Activated naive CD8-positive, alpha-beta T cell treated with anti-CD3 and anti-CD28 coated beads, Interleukin-2, amount 10 ng/mL, durations not matched to agents 7 days and 5 days (primary cell): ENCODE measurements at regions not wholly inside any gene's neighbourhood (a gene's known extent, or its start where the extent isn't known, plus 50 kb on each side); places are given as distances from the start of the nearest gene placed in this dataset.

Source experiments
- ATAC-seq: fragments of 150-1000 bp; cut with Tn5 transposase; one replicate; pipeline ENCODE4 v1.10.0; 2021; ENCODE audit warnings: low read depth, moderate library complexity
- POLR2A ChIA-PET: fragments of 350-600 bp; sonication (Branson Sonifier 250); formaldehyde crosslinking; loops from one replicate; lab custom pipeline; 2021; ENCODE audit warnings: antibody characterized with exemption; lab: Charles Lee
- DNase-seq: peaks from one replicate; pipeline ENCODE4 v3.0.0; 2021
- H3K27ac Mint-ChIP-seq: one replicate; pipeline ENCODE4 v1.8.0; 2022; ENCODE audit warnings: mild to moderate bottlenecking, mixed read lengths
- H3K27me3 Mint-ChIP-seq: one replicate; pipeline ENCODE4 v1.8.0; 2022; ENCODE audit warnings: mild to moderate bottlenecking, moderate library complexity, mixed read lengths
- H3K36me3 Mint-ChIP-seq: one replicate; pipeline ENCODE4 v1.8.0; 2021; ENCODE audit warnings: mild to moderate bottlenecking, mixed read lengths
- H3K4me1 Mint-ChIP-seq: one replicate; pipeline ENCODE4 v1.8.0; 2021; ENCODE audit warnings: mixed read lengths
- H3K4me3 Mint-ChIP-seq: one replicate; pipeline ENCODE4 v1.8.0; 2022; ENCODE audit warnings: mild to moderate bottlenecking, moderate library complexity, mixed read lengths
- H3K9me3 Mint-ChIP-seq: one replicate; pipeline ENCODE4 v1.8.0; 2021; ENCODE audit warnings: mixed read lengths

DNA sequence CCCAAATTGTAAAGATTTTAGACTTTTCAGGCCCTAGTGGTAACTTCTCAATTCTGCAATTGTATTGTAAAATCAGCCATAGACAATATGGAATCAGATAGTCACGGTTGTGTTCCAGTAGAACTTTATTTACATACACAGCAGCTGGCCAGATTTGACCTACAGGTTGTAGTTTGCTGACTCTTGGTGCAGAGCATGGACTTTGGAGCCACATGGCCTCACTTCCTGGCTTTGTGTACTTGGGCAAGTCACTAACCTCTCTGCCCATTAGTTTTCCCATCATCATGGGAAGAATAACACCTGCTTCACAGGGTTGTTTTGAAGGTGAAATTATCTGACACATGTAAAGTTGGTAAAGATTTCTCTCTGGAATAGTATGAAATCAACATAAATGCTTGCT, 147.6 kb downstream of the TMEM200C start:
- Mint-ChIP-seq H3K36me3 (no peaks in the 10 kb centered on the region), H3K4me3 (no peak overlapping the region), H3K9me3 (no peaks in the 10 kb centered on the region), H3K4me1 (no peaks in the 10 kb centered on the region), H3K27me3 (no peaks in the 10 kb centered on the region), H3K27ac (no peak overlapping the region)
- POLR2A ChIA-PET, result no interaction called here
- DNase-seq (no peak), ATAC-seq (no peak)

DNA sequence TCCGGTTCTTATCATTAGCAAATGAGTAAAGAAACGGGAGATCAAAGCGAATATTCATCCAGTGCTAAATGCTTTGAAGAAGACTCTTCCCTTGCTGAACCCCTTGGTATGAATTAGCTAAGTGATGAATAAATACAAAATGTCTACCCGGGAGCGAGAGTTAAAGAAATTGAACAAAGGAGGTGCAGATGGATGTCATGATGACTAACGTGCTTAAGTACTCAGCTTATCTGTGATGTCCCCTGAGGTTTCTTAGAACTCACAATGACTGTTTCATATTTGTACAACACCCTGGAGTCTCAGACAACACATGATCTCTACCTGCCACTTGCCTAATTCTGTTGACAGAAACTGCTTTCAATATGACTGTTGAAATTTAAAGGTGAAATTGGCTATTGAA, 148.5 kb downstream of the TMEM200C start:
- H3K9me3 Mint-ChIP-seq, result no peaks in the 10 kb centered on the region
- no peak overlapping the region for H3K4me3 Mint-ChIP-seq
- H3K36me3 Mint-ChIP-seq, result no peaks in the 10 kb centered on the region
- DNase-seq (no peak), ATAC-seq (no peak)
- no peak overlapping the region for H3K27ac Mint-ChIP-seq
- no peaks in the 10 kb centered on the region for H3K4me1 Mint-ChIP-seq
- no peaks in the 10 kb centered on the region for H3K27me3 Mint-ChIP-seq
- POLR2A ChIA-PET, result no interaction called here

DNA sequence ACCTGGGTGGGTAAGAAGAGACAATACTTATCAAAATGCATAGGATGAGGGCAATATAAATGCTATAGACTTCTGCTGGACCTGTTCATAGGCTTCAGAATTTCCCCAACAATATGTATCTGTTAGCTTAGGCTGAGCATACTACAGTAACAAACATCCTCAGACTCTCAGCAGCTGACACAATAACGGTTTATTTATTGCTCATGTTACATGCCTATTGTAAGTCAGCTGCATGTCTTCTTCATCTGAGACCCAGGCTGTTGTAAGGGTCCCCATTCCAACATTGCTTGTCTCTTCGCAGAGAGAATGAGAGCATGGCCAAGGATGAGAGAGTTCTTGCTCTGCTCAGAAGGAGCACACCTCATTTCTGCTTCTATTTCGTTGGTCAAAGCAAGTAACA, 150.7 kb downstream of the TMEM200C start:
- no peak overlapping the region for H3K4me3 Mint-ChIP-seq
- no peak overlapping the region for H3K27ac Mint-ChIP-seq
- ATAC-seq, result no peak
- DNase-seq, result no peak
- POLR2A ChIA-PET, result no interaction called here
- no peaks in the 10 kb centered on the region for H3K9me3 Mint-ChIP-seq
- no peaks in the 10 kb centered on the region for H3K36me3 Mint-ChIP-seq
- H3K4me1 Mint-ChIP-seq, result no peaks in the 10 kb centered on the region
- no peaks in the 10 kb centered on the region for H3K27me3 Mint-ChIP-seq

DNA sequence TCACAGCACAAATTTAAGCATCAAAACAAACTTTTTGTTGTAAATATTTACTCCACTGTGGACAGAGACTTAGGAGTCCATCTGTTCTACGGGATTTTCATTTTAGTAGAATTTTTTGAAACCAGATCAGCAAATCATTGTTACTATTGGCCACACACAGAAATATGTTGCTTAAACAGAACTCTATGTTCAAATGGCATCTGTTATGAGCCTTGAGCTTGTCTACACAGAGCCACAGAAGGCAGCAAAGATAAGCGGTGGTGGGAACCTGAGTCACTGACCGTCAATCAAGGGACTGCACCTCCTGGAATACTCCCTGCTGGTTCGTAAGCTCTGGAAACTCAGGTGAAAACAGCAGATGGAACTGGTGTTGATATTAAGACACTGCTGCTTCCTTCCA, 156.8 kb downstream of the TMEM200C start:
- no peak overlapping the region for H3K27ac Mint-ChIP-seq
- ATAC-seq (no peak), DNase-seq (no peak)
- H3K9me3 Mint-ChIP-seq, result no peaks in the 10 kb centered on the region
- POLR2A ChIA-PET, result no interaction called here
- no peaks in the 10 kb centered on the region for H3K4me1 Mint-ChIP-seq
- no peaks in the 10 kb centered on the region for H3K27me3 Mint-ChIP-seq
- no peak overlapping the region for H3K4me3 Mint-ChIP-seq
- H3K36me3 Mint-ChIP-seq, result no peaks in the 10 kb centered on the region

DNA sequence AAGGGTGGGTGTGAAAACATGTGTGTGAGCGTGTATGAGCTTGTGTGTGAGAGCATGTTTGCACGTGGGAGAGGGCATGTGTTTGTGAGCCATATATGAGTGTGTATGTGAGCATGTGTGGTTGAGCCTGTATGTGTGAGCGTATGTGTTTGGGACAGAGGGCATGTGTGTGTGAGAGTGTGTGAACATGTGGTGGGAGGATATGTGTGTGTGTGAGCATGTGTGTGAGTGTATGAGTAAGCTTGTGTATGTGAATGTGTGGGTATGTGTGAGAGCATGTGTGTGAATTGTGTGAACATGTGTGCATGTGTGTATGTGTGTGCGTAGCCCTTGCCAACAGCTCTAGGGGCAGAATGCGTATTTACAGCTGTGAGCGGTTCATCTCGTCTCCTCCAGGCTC, 163.0 kb downstream of the TMEM200C start:
- H3K9me3 Mint-ChIP-seq, result no peaks in the 10 kb centered on the region
- no peaks in the 10 kb centered on the region for H3K4me1 Mint-ChIP-seq
- no peak for ATAC-seq
- no peak overlapping the region for H3K27ac Mint-ChIP-seq
- POLR2A ChIA-PET, result no interaction called here
- DNase-seq, result no peak
- peaks cover 2% of the 10 kb centered on the region for H3K27me3 Mint-ChIP-seq
- H3K4me3 Mint-ChIP-seq, result no peak overlapping the region
- no peaks in the 10 kb centered on the region for H3K36me3 Mint-ChIP-seq

GRCh38 chr18:5729983-5730699, 165.2 kb downstream of the TMEM200C start:
- no peaks in the 10 kb centered on the region for H3K36me3 Mint-ChIP-seq

DNA sequence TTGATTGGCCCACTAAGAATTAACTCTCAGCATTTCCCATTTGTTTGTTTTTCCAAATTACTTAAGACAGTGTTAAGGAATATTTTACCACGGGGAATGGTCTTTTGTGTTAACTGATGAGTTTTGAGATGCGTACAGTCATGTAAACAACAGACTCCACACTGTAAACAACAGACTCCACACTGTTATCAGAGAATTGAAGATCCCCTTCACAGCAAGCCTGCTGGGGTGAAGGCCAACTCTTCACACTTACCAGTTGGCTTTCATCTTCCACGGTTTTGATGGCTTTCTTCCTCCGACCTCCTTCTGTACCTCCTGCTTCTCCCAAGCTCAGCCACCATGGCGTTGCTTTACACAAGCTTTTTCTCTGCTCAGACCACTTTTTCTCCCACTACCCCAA, 166.8 kb downstream of the TMEM200C start:
- DNase-seq, result no peak
- Mint-ChIP-seq H3K27ac (no peak overlapping the region), H3K4me3 (no peak overlapping the region), H3K9me3 (no peaks in the 10 kb centered on the region), H3K27me3 (peaks cover 2% of the 10 kb centered on the region), H3K36me3 (no peaks in the 10 kb centered on the region), H3K4me1 (no peaks in the 10 kb centered on the region)
- POLR2A ChIA-PET, result no interaction called here
- ATAC-seq, result no peak

More at GRCh38 chr18:5729983-5730699, 165.2 kb downstream of the TMEM200C start:
- DNase-seq (no peak), ATAC-seq (no peak)
- H3K9me3 Mint-ChIP-seq, result no peaks in the 10 kb centered on the region
- no peak overlapping the region for H3K27ac Mint-ChIP-seq
- POLR2A ChIA-PET, result no interaction called here
- peaks cover 2% of the 10 kb centered on the region for H3K27me3 Mint-ChIP-seq
- no peak overlapping the region for H3K4me3 Mint-ChIP-seq
- H3K4me1 Mint-ChIP-seq, result no peaks in the 10 kb centered on the region

DNA sequence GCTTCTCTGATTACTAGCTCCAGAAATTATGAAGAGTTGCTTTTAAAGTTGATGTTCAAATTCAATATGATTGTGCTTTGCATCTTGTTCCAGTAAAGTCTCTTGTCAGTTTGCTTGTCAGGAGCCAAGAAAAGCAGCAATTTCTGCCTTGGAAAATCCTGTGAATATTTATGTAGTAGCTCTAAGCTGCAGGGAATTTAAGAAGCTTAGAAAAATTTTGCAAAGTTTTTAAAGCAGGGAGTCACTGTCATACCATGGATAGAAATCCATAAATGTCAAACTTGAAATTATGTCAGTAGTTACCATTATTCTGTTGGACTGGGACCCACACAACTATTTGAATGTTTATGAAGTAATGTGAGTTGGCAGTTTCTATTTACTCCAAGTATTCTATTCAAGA, 169.3 kb downstream of the TMEM200C start:
- no peaks in the 10 kb centered on the region for H3K4me1 Mint-ChIP-seq
- ATAC-seq, result no peak
- no peak for DNase-seq
- H3K27ac Mint-ChIP-seq, result no peak overlapping the region
- no peaks in the 10 kb centered on the region for H3K36me3 Mint-ChIP-seq
- POLR2A ChIA-PET, result no interaction called here
- H3K4me3 Mint-ChIP-seq, result no peak overlapping the region
- H3K27me3 Mint-ChIP-seq, result peaks cover 2% of the 10 kb centered on the region
- H3K9me3 Mint-ChIP-seq, result no peaks in the 10 kb centered on the region

GRCh38 chr18:5721924-5722323, 173.4 kb downstream of the TMEM200C start:
- DNase-seq (no peak), ATAC-seq (no peak)
- Mint-ChIP-seq H3K36me3 (no peaks in the 10 kb centered on the region), H3K9me3 (no peaks in the 10 kb centered on the region), H3K27me3 (no peaks in the 10 kb centered on the region), H3K4me3 (no peak overlapping the region), H3K27ac (no peak overlapping the region), H3K4me1 (no peaks in the 10 kb centered on the region)
- POLR2A ChIA-PET, result no interaction called here

GRCh38 chr18:5720132-5720531, 175.2 kb downstream of the TMEM200C start:
- no peak overlapping the region for H3K27ac Mint-ChIP-seq

GRCh38 chr18:5717256-5717655, 173.5 kb upstream of the EPB41L3 start:
- no peak for ATAC-seq
- no peaks in the 10 kb centered on the region for H3K27me3 Mint-ChIP-seq
- H3K4me1 Mint-ChIP-seq, result no peaks in the 10 kb centered on the region
- H3K4me3 Mint-ChIP-seq, result no peak overlapping the region
- H3K27ac Mint-ChIP-seq, result no peak overlapping the region
- DNase-seq, result no peak
- H3K9me3 Mint-ChIP-seq, result no peaks in the 10 kb centered on the region
- H3K36me3 Mint-ChIP-seq, result no peaks in the 10 kb centered on the region
- POLR2A ChIA-PET, result no interaction called here

More at GRCh38 chr18:5720132-5720531, 175.2 kb downstream of the TMEM200C start:
- DNase-seq, result no peak
- no peaks in the 10 kb centered on the region for H3K27me3 Mint-ChIP-seq
- H3K9me3 Mint-ChIP-seq, result no peaks in the 10 kb centered on the region
- H3K4me1 Mint-ChIP-seq, result no peaks in the 10 kb centered on the region
- H3K4me3 Mint-ChIP-seq, result no peak overlapping the region
- ATAC-seq, result no peak
- no peaks in the 10 kb centered on the region for H3K36me3 Mint-ChIP-seq
- POLR2A ChIA-PET, result no interaction called here

GRCh38 chr18:5710676-5711075, 166.9 kb upstream of the EPB41L3 start:
- no peak for ATAC-seq
- H3K27ac Mint-ChIP-seq, result no peak overlapping the region
- H3K9me3 Mint-ChIP-seq, result no peaks in the 10 kb centered on the region
- DNase-seq, result no peak
- peaks cover 4% of the 10 kb centered on the region for H3K27me3 Mint-ChIP-seq
- H3K4me1 Mint-ChIP-seq, result no peaks in the 10 kb centered on the region
- no peaks in the 10 kb centered on the region for H3K36me3 Mint-ChIP-seq
- no peak overlapping the region for H3K4me3 Mint-ChIP-seq
- POLR2A ChIA-PET, result no interaction called here

DNA sequence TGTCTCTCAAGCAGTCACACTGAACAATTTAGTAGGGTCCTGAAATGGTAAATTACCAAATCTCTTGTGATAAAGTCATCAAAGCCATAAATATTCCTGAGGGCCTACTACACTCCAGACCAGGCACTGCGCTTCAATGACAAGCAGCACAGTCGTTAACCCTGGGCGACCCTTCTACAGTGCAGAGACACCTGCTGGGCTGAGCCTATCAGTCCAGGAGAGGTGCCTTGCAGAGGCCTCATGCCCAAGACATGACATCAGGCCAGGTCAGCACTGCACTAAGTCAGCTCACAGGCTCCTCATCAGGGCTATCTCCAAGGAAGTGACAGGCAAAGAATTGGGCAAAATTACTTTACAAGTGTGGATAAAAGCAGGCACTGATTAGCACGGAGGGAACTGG, 166.4 kb upstream of the EPB41L3 start:
- H3K9me3 Mint-ChIP-seq, result no peaks in the 10 kb centered on the region
- no peak overlapping the region for H3K27ac Mint-ChIP-seq
- ATAC-seq (no peak), DNase-seq (no peak)
- no peaks in the 10 kb centered on the region for H3K36me3 Mint-ChIP-seq
- POLR2A ChIA-PET, result no interaction called here
- no peaks in the 10 kb centered on the region for H3K4me1 Mint-ChIP-seq
- H3K4me3 Mint-ChIP-seq, result no peak overlapping the region
- peaks cover 4% of the 10 kb centered on the region for H3K27me3 Mint-ChIP-seq

DNA sequence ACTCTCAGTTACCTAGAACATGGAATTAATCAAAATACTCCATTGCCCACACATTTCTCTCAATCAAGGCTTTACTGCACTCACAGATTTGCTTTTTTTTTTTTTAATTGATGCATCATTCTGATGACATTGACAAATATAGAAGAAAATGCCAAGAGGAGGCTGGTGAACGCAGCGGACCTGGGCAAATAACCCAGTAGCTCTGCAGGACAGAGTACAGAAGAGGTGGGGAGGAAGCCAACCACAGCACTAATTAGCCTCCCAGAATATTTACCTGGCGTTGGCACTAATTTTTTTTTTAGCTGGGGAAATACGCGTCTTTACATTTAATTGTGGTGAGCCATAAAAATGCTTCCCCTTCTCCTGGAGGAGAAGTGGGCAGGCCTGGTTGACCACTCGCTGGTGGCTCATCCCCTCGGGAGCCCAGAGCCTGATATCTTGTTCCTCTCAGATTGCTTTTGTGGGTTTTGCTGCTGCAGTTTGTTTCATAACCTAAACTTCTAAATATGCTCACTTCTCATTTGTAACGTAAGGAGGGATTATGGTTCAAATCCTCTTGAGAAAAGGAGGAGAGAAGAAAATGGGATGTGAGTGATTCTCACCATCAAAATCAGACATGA, 165.8 kb upstream of the EPB41L3 start:
- H3K36me3 Mint-ChIP-seq, result no peaks in the 10 kb centered on the region
- H3K4me3 Mint-ChIP-seq, result no peak overlapping the region
- ATAC-seq (no peak), DNase-seq (no peak)
- POLR2A ChIA-PET, result no interaction called here
- H3K27me3 Mint-ChIP-seq, result peaks cover 4% of the 10 kb centered on the region
- H3K27ac Mint-ChIP-seq, result no peak overlapping the region
- no peaks in the 10 kb centered on the region for H3K9me3 Mint-ChIP-seq
- H3K4me1 Mint-ChIP-seq, result no peaks in the 10 kb centered on the region
